ENCODE measurements at regions not wholly inside any gene's neighbourhood (a gene's known extent, or its start where the extent isn't known, plus 50 kb on each side); places are given as distances from the start of the nearest gene placed in this dataset.

DNA sequence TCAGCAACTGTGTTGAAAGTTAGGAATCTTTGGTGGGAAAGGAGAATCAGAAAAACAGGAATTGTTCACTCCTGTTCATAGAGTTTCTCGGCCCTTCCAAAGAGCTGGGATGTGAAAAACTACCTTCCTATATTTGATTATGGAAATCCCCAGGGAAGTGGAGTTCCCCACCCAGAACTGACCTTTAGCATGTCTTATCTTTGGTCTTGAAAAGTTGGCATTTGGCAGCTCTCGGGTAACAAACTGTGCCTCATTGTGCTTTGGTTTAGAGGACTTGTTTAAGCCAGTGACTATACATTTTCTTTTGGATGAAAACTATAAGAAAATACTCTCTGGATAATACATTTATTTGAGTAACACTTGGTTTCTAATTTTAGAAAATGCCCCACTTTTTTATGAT is 51.3 kb upstream of the CERS6 start:
- Histone ChIP-seq H3K4me2 (ENCODE audit: extremely low read depth, insufficient read depth, low read length) (no peak overlapping the region), H3K4me1 (ENCODE audit: control insufficient read depth, extremely low read depth, insufficient read depth, low read length) (no peaks in the 10 kb centered on the region), H3K36me3 (ENCODE audit: control insufficient read depth, insufficient read depth, low read length) (no peaks in the 10 kb centered on the region), H4K20me1 (ENCODE audit: control insufficient read depth, extremely low read depth, insufficient read depth, low read length) (peaks cover 3% of the 10 kb centered on the region), H3K4me3 (replicated peaks in 1 of 4; ENCODE audit: control extremely low read depth in 1 of 4, insufficient read depth in 1 of 4, low read depth in 3 of 4, low read length in 4 of 4) (no peak overlapping the region), H3K9me3 (ENCODE audit: control insufficient read depth, insufficient read depth, low read depth, low read length) (no peaks in the 10 kb centered on the region), H3K27me3 (ENCODE audit: control insufficient read depth, insufficient read depth, low read length) (no peaks in the 10 kb centered on the region), H3K9ac (ENCODE audit: insufficient read depth, low read length) (no peak overlapping the region), H2AFZ (ENCODE audit: low read length) (no peak overlapping the region), H3K79me2 (ENCODE audit: control insufficient read depth, insufficient read depth, low read length) (no peaks in the 10 kb centered on the region), H3K27ac (ENCODE audit: insufficient read depth, low read length) (no peak overlapping the region)
- DNase-seq (ENCODE audit: low read depth in 2 of 2) = no peak
- no peak for TF ChIP-seq EZH2 (IDR thresholded peaks at IDR 0.05; ENCODE audit: low read length, missing control alignments)
- TF ChIP-seq, protein P1, sequence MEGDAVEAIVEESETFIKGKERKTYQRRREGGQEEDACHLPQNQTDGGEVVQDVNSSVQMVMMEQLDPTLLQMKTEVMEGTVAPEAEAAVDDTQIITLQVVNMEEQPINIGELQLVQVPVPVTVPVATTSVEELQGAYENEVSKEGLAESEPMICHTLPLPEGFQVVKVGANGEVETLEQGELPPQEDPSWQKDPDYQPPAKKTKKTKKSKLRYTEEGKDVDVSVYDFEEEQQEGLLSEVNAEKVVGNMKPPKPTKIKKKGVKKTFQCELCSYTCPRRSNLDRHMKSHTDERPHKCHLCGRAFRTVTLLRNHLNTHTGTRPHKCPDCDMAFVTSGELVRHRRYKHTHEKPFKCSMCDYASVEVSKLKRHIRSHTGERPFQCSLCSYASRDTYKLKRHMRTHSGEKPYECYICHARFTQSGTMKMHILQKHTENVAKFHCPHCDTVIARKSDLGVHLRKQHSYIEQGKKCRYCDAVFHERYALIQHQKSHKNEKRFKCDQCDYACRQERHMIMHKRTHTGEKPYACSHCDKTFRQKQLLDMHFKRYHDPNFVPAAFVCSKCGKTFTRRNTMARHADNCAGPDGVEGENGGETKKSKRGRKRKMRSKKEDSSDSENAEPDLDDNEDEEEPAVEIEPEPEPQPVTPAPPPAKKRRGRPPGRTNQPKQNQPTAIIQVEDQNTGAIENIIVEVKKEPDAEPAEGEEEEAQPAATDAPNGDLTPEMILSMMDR (conservative IDR thresholded peaks at IDR 0.05 in 1 of 2, IDR thresholded peaks at IDR 0.05 in 1 of 2; ENCODE audit: low read depth in 1 of 2, low read length in 2 of 2) = no peak

All from fibroblast of lung (primary cell).